ENCODE measurements at regions not wholly inside any gene's neighbourhood (a gene's known extent, or its start where the extent isn't known, plus 50 kb on each side); places are given as distances from the start of the nearest gene placed in this dataset.

- no peak overlapping the region for H3K23ac ChIP-seq (ENCODE audit: low read depth, low read length)
- no peaks in the 10 kb centered on the region for H3K9me3 ChIP-seq (ENCODE audit: control insufficient read depth, insufficient read depth, low read length)
- H2BK20ac ChIP-seq (ENCODE audit: low read depth, low read length): no peak overlapping the region
- H4K20me1 ChIP-seq (ENCODE audit: insufficient read depth, low read length): no peaks in the 10 kb centered on the region
- H2AK5ac ChIP-seq (ENCODE audit: low read depth, low read length): no peak overlapping the region
- POLR2A ChIA-PET (ENCODE audit: unreplicated experiment): no interaction called here
- no peak overlapping the region for H3K14ac ChIP-seq (replicated peaks; ENCODE audit: low read depth, low read length)
- in situ Hi-C loops (cut with MboI; ENCODE audit: low sequenced_read_pairs) (no loop called here), dilution Hi-C loops (cut with HindIII; ENCODE audit: low sequenced_read_pairs, unreplicated experiment) (no loop called here), intact Hi-C loops (cut with micrococcal nuclease) (loop anchor here (10.0 kb wide), 1 partner anchor 476 kb away; no protein-coding TSS in a partner anchor)
- H2BK120ac ChIP-seq (ENCODE audit: low read depth, low read length): no peak overlapping the region
- no peak overlapping the region for H2AFZ ChIP-seq (replicated peaks; ENCODE audit: low read length, poor library complexity)
- no peak overlapping the region for H3K9ac ChIP-seq (ENCODE audit: low read depth, low read length)
- CTCF ChIA-PET: no interaction called here
- no peak overlapping the region for H4K8ac ChIP-seq (ENCODE audit: low read depth in 2 of 2, low read length in 2 of 2)
- no peak overlapping the region for H2BK15ac ChIP-seq (ENCODE audit: low read depth, low read length)
- ATAC-seq (ENCODE audit: low read depth) (no peak), DNase-seq (no peak)
- no peaks in the 10 kb centered on the region for H3K79me1 ChIP-seq (ENCODE audit: low read depth in 1 of 2, low read length in 2 of 2)
- H2BK5ac ChIP-seq (ENCODE audit: low read depth, low read length, poor library complexity, severe bottlenecking): no peak overlapping the region
- no peak overlapping the region for H3K56ac ChIP-seq (ENCODE audit: extremely low read depth, insufficient read depth, low read length)
- H3K4ac ChIP-seq (ENCODE audit: low read depth, low read length): no peak overlapping the region
- no peaks in the 10 kb centered on the region; the same call in 1 of the 2 replicates for H3K27me3 ChIP-seq (ENCODE audit: control insufficient read depth, insufficient read depth, low read length)
- BruUV-seq (replicated peaks): no TSS peak
- H2AK9ac ChIP-seq (replicated peaks; ENCODE audit: low read depth, low read length, poor library complexity): no peak overlapping the region
- H4K5ac ChIP-seq (ENCODE audit: low read depth, low read length): no peak overlapping the region
- TF ChIP-seq USF2 (IDR thresholded peaks at IDR 0.05; ENCODE audit: low read depth, low read length) (no peak), NFE2L2 (IDR thresholded peaks at IDR 0.05; ENCODE audit: low read depth, low read length) (no peak), RCOR1 (IDR thresholded peaks at IDR 0.05; ENCODE audit: insufficient replicate concordance, low read length) (no peak), POLR2A (IDR thresholded peaks at IDR 0.05; ENCODE audit: low read depth, low read length) (no peak), BHLHE40 (IDR thresholded peaks at IDR 0.05; ENCODE audit: low read depth, low read length) (no peak), MAFK (IDR thresholded peaks at IDR 0.05; ENCODE audit: low read depth, low read length) (no peak), RFX5 (IDR thresholded peaks at IDR 0.05; ENCODE audit: low read depth, low read length) (no peak), MAZ (IDR thresholded peaks at IDR 0.05; ENCODE audit: borderline replicate concordance, low read depth, low read length) (no peak), MXI1 (IDR thresholded peaks at IDR 0.05; ENCODE audit: borderline replicate concordance, low read depth, low read length) (no peak), CEBPB (IDR thresholded peaks at IDR 0.05; ENCODE audit: low read depth, low read length) (no peak), FOS (IDR thresholded peaks at IDR 0.05; ENCODE audit: low read depth, low read length) (no peak), ELK1 (IDR thresholded peaks at IDR 0.05; ENCODE audit: borderline replicate concordance, low read depth, low read length) (no peak), SMC3 (IDR thresholded peaks at IDR 0.05; ENCODE audit: low read depth, low read length) (no peak), CTCF (conservative IDR thresholded peaks at IDR 0.05; ENCODE audit: low read depth, low read length) (no peak), RAD21 (IDR thresholded peaks at IDR 0.05; ENCODE audit: low read length) (no peak), CHD1 (IDR thresholded peaks at IDR 0.05; ENCODE audit: low read depth, low read length) (no peak)
- H4K91ac ChIP-seq (ENCODE audit: insufficient read depth, low read depth, low read length): no peak overlapping the region
- H3K4me3 ChIP-seq (ENCODE audit: insufficient read depth, low read depth, low read length): no peak overlapping the region
- no peak overlapping the region for H3K18ac ChIP-seq (ENCODE audit: low read depth, low read length)
- WGBS, 2 experiments (ENCODE audit: extremely low coverage in 2 of 2, insufficient read length in 1 of 2): no CpG with 5 or more reads among the region's 5 CpGs
- H3K4me1 ChIP-seq (ENCODE audit: control insufficient read depth, insufficient read depth, low read length): no peaks in the 10 kb centered on the region
- H3K9me1 ChIP-seq (ENCODE audit: insufficient read depth, low read length): no peaks in the 10 kb centered on the region; the same call in 1 of the 2 replicates
- H3K27ac ChIP-seq (ENCODE audit: insufficient read depth, low read length): no peak overlapping the region
- no peaks in the 10 kb centered on the region for H3K36me3 ChIP-seq (ENCODE audit: control insufficient read depth, insufficient read depth, low read length)
- H3K4me2 ChIP-seq (ENCODE audit: low read depth, low read length): no peak overlapping the region
These were observed 237.4 kb downstream of the LMX1A start for GRCh38 chr1:165119086-165119485.

Data from IMR-90 (cell line).